GM23338 (cell line): ENCODE measurements at regions not wholly inside any gene's neighbourhood (a gene's known extent, or its start where the extent isn't known, plus 50 kb on each side); places are given as distances from the start of the nearest gene placed in this dataset.

Experiments used
- ATAC-seq: fragments of 200-7000 bp; cut with Tn5 transposase; 3 replicates; pipeline ENCODE4 v1.9.1; 2020
- DNase-seq: peaks from one replicate; pipeline ENCODE4 v3.0.0-alpha.2; 2015; ENCODE audit warnings: low spot score
- H2AFZ ChIP-seq: fragments of 200-600 bp; sonication (generic); 2 replicates; pipeline ENCODE4 v1.8.0; 2016; ENCODE audit warnings: antibody characterized with exemption, mild to moderate bottlenecking, moderate library complexity
- H3F3A ChIP-seq: fragments of 200-600 bp; sonication (generic); replicated peaks from 2 replicates; pipeline ENCODE4 v1.8.0; 2017; ENCODE audit warnings: antibody characterized with exemption, mixed run types, low read depth
- H3K27ac ChIP-seq: fragments of 200-600 bp; sonication (generic); 2 replicates; pipeline ENCODE4 v1.6.1; 2016; ENCODE audit warnings: low read depth
- H3K27me3 ChIP-seq: fragments of 200-600 bp; sonication (generic); 2 replicates; pipeline ENCODE4 v1.8.0; 2016; ENCODE audit warnings: mild to moderate bottlenecking, mixed run types, moderate library complexity; ENCODE audit not compliant: insufficient read depth
- H3K36me3 ChIP-seq: fragments of 200-600 bp; sonication (generic); 2 replicates; pipeline ENCODE4 v1.8.0; 2016; ENCODE audit warnings: mild to moderate bottlenecking; ENCODE audit not compliant: insufficient read depth
- H3K4me1 ChIP-seq: fragments of 200-600 bp; sonication (generic); 2 replicates; pipeline ENCODE4 v1.8.0; 2016; ENCODE audit warnings: mild to moderate bottlenecking, moderate library complexity; ENCODE audit not compliant: insufficient read depth
- H3K4me2 ChIP-seq: fragments of 200-600 bp; sonication (generic); 2 replicates; pipeline ENCODE4 v1.7.1; 2017; ENCODE audit warnings: mixed run types
- H3K4me3 ChIP-seq: fragments of 200-600 bp; sonication (generic); 2 replicates; pipeline ENCODE4 v1.6.1; 2016; ENCODE audit warnings: mixed run types
- H3K79me2 ChIP-seq: fragments of 200-600 bp; sonication (generic); replicated peaks from 2 replicates; pipeline ENCODE4 v1.8.0; 2017; ENCODE audit warnings: mild to moderate bottlenecking; ENCODE audit not compliant: insufficient read depth
- H3K9me2 ChIP-seq: fragments of 200-600 bp; sonication (generic); 2 replicates; pipeline ENCODE4 v1.8.0; 2017; ENCODE audit not compliant: insufficient read depth
- H4K20me1 ChIP-seq: fragments of 200-600 bp; sonication (generic); replicated peaks from 2 replicates; pipeline ENCODE4 v1.8.0; 2017; ENCODE audit warnings: mild to moderate bottlenecking; ENCODE audit not compliant: insufficient read depth
- H3K27ac Mint-ChIP-seq: 2 replicates; pipeline ENCODE4 v1.8.0; 2020; ENCODE audit warnings: inconsistent platforms, mild to moderate bottlenecking, moderate library complexity, mixed read lengths
- H3K27me3 Mint-ChIP-seq: 3 replicates; pipeline ENCODE4 v1.8.0; 2022; ENCODE audit warnings: low read depth, mild to moderate bottlenecking, moderate library complexity, mixed read lengths, inconsistent platforms; ENCODE audit not compliant: insufficient read depth, poor library complexity
- H3K36me3 Mint-ChIP-seq: 3 replicates; pipeline ENCODE4 v1.8.0; 2021; ENCODE audit warnings: low read depth, mild to moderate bottlenecking, inconsistent platforms, moderate library complexity, mixed read lengths
- H3K4me1 Mint-ChIP-seq: 3 replicates; pipeline ENCODE4 v1.8.0; 2020; ENCODE audit warnings: mild to moderate bottlenecking, inconsistent platforms, mixed read lengths
- H3K4me3 Mint-ChIP-seq: 3 replicates; pipeline ENCODE4 v1.8.0; 2021; ENCODE audit warnings: moderate library complexity, mild to moderate bottlenecking, inconsistent platforms, mixed read lengths
- H3K9me3 Mint-ChIP-seq: 3 replicates; pipeline ENCODE4 v1.8.0; 2020; ENCODE audit warnings: moderate library complexity, mild to moderate bottlenecking, inconsistent platforms, mixed read lengths
- CREB1 ChIP-seq: fragments of 250-450 bp; sonication (Bioruptor Pico); IDR thresholded peaks from 2 replicates; pipeline ENCODE4 v1.5.0; 2020; ENCODE audit warnings: low read depth, mild to moderate bottlenecking, moderate library complexity
- EZH2phosphoT487 ChIP-seq: fragments of 200-600 bp; sonication (generic); IDR thresholded peaks from one replicate; pipeline ENCODE4 v1.8.1; 2018; ENCODE audit warnings: antibody characterized with exemption; ENCODE audit not compliant: unreplicated experiment
- JUNB ChIP-seq: IDR thresholded peaks from one replicate; pipeline ENCODE4 v1.6.1; 2016; ENCODE audit warnings: antibody characterized with exemption; ENCODE audit not compliant: unreplicated experiment
- NANOG ChIP-seq: IDR thresholded peaks from 2 replicates; pipeline ENCODE4 v1.6.1; 2016; ENCODE audit warnings: antibody characterized with exemption, borderline replicate concordance
- POLR2AphosphoS5 ChIP-seq: IDR thresholded peaks from 2 replicates; pipeline ENCODE4 v1.6.1; 2016; ENCODE audit warnings: antibody characterized with exemption, low read depth
- STAT1 ChIP-seq: IDR thresholded peaks from one replicate; pipeline ENCODE4 v1.6.1; 2016; ENCODE audit warnings: antibody characterized with exemption; ENCODE audit not compliant: unreplicated experiment
- ZNF331 ChIP-seq: fragments of 250-450 bp; sonication (Bioruptor Pico); IDR thresholded peaks from 2 replicates; pipeline ENCODE4 v1.5.0; 2020; ENCODE audit warnings: low read depth, mild to moderate bottlenecking, moderate library complexity
- TF ChIP-seq, protein P1 (sequence below), 2 experiments: fragments of 200-600 bp in 1 of 2; sonication (generic) in 1 of 2; conservative IDR thresholded peaks; 2 replicates each; pipeline versions ENCODE4 v1.5.1 to v1.6.1; 2016 to 2017; ENCODE audit warnings: antibody characterized with exemption in 2 of 2, low read depth in 2 of 2, mild to moderate bottlenecking in 2 of 2, moderate library complexity in 1 of 2
- TF ChIP-seq, protein P2 (sequence below): IDR thresholded peaks from one replicate; pipeline ENCODE4 v1.6.1; 2018; ENCODE audit warnings: antibody characterized with exemption; ENCODE audit not compliant: unreplicated experiment
- TF ChIP-seq, protein P3 (sequence below): IDR thresholded peaks from 2 replicates; pipeline ENCODE4 v1.6.1; 2016; ENCODE audit warnings: antibody characterized with exemption

DNA sequence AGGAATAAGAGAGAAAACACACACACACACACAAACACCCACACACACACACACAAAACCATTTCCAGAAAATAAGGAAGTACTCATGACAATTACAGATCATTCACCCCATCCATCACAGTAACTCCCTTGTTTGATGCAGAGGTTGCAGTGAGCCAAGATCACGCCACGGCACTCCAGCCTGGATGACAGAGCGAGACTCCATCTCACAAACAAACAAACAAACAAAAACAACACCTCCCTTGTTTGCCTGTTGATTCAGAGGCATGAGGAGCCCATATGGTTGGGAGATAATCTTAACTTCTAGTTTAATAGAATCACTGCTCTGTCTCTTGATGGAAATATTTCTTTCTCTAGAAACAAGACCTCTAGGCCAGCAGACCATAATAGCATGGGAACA, 2043.5 kb upstream of the AGA start:
- no peaks in the 10 kb centered on the region; the same call in 2 of the 3 replicates for H3K4me1 Mint-ChIP-seq
- no peak overlapping the region for H3K4me3 ChIP-seq
- DNase-seq (no peak), ATAC-seq (no peak)
- H3K4me2 ChIP-seq = no peak overlapping the region
- H3K4me1 ChIP-seq = 0 out of 2 replicates have a peak, but pooled peaks cover 3% of the 10 kb centered on the region
- H3K9me3 Mint-ChIP-seq = no peaks in the 10 kb centered on the region
- H3K27me3 ChIP-seq = no peaks in the 10 kb centered on the region
- H3F3A ChIP-seq = no peaks in the 10 kb centered on the region
- H2AFZ ChIP-seq = peak overlapping the region; percentile 43; the same call in 1 of the 2 replicates
- H3K4me3 Mint-ChIP-seq = no peak overlapping the region
- H3K36me3 ChIP-seq = no peaks in the 10 kb centered on the region
- no peak overlapping the region for H3K27ac Mint-ChIP-seq
- no peaks in the 10 kb centered on the region for H4K20me1 ChIP-seq
- H3K27ac ChIP-seq = no peak overlapping the region
- no peaks in the 10 kb centered on the region for H3K36me3 Mint-ChIP-seq
- no peaks in the 10 kb centered on the region for H3K79me2 ChIP-seq
- no peak for TF ChIP-seq NANOG
- no peak for TF ChIP-seq EZH2phosphoT487
- TF ChIP-seq, protein P1, sequence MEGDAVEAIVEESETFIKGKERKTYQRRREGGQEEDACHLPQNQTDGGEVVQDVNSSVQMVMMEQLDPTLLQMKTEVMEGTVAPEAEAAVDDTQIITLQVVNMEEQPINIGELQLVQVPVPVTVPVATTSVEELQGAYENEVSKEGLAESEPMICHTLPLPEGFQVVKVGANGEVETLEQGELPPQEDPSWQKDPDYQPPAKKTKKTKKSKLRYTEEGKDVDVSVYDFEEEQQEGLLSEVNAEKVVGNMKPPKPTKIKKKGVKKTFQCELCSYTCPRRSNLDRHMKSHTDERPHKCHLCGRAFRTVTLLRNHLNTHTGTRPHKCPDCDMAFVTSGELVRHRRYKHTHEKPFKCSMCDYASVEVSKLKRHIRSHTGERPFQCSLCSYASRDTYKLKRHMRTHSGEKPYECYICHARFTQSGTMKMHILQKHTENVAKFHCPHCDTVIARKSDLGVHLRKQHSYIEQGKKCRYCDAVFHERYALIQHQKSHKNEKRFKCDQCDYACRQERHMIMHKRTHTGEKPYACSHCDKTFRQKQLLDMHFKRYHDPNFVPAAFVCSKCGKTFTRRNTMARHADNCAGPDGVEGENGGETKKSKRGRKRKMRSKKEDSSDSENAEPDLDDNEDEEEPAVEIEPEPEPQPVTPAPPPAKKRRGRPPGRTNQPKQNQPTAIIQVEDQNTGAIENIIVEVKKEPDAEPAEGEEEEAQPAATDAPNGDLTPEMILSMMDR (conservative IDR thresholded peaks at IDR 0.05; ENCODE audit: low read depth in 2 of 2) = no peak
- H3K9me2 ChIP-seq = no peaks in the 10 kb centered on the region
- H3K27me3 Mint-ChIP-seq = no peaks in the 10 kb centered on the region

DNA sequence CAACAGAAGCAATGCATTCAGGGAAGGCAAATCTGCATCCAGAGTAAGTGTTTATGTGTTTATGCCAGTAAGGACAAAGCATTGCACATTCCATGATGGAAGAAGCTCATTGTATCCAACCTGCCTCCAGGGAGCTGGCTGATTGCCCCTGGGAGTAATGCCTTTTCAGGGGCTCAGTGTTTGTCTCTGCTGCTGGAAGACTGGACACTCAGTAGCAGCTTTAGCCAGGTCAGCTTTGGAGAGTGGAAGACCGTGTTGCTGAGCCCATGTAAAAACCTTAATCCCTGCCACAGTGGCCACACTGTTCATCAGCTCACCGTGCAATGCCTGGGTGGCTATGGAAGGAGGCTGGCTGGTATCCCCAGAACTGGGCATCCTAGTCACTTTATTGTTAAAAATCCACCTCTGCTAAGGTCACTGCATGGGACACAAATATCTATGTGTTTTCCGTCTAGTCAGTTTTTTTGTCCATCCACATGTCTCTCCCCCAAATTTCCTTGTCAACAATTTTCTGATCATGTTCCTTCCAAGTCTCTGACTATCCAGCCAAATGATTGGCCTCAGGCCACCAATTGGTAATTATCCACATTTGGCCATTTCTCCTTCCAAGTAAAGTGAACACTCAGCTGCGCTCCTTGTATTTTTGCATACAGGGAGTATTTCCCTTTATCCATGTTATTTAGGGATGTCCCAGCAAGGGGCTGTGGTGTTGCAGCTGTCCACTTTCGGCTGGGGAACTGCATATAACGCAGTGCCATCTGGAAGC, 2044.5 kb upstream of the AGA start:
- no peaks in the 10 kb centered on the region for H3F3A ChIP-seq
- 0 out of 2 replicates have a peak, but pooled peaks cover 3% of the 10 kb centered on the region for H3K4me1 ChIP-seq
- Mint-ChIP-seq H3K4me1 (no peaks in the 10 kb centered on the region), H3K27ac (no peak overlapping the region), H3K4me3 (no peak overlapping the region), H3K36me3 (no peaks in the 10 kb centered on the region), H3K27me3 (no peaks in the 10 kb centered on the region), H3K9me3 (no peaks in the 10 kb centered on the region)
- H4K20me1 ChIP-seq = no peaks in the 10 kb centered on the region
- no peak for ATAC-seq
- no peak for DNase-seq
- no peak overlapping the region; the same call in 1 of the 2 replicates for H2AFZ ChIP-seq
- no peaks in the 10 kb centered on the region for H3K79me2 ChIP-seq
- H3K4me2 ChIP-seq = no peak overlapping the region
- no peak overlapping the region for H3K27ac ChIP-seq
- H3K9me2 ChIP-seq = no peaks in the 10 kb centered on the region
- no peak overlapping the region for H3K4me3 ChIP-seq
- H3K36me3 ChIP-seq = no peaks in the 10 kb centered on the region
- no peaks in the 10 kb centered on the region for H3K27me3 ChIP-seq
- TF ChIP-seq, protein P2, sequence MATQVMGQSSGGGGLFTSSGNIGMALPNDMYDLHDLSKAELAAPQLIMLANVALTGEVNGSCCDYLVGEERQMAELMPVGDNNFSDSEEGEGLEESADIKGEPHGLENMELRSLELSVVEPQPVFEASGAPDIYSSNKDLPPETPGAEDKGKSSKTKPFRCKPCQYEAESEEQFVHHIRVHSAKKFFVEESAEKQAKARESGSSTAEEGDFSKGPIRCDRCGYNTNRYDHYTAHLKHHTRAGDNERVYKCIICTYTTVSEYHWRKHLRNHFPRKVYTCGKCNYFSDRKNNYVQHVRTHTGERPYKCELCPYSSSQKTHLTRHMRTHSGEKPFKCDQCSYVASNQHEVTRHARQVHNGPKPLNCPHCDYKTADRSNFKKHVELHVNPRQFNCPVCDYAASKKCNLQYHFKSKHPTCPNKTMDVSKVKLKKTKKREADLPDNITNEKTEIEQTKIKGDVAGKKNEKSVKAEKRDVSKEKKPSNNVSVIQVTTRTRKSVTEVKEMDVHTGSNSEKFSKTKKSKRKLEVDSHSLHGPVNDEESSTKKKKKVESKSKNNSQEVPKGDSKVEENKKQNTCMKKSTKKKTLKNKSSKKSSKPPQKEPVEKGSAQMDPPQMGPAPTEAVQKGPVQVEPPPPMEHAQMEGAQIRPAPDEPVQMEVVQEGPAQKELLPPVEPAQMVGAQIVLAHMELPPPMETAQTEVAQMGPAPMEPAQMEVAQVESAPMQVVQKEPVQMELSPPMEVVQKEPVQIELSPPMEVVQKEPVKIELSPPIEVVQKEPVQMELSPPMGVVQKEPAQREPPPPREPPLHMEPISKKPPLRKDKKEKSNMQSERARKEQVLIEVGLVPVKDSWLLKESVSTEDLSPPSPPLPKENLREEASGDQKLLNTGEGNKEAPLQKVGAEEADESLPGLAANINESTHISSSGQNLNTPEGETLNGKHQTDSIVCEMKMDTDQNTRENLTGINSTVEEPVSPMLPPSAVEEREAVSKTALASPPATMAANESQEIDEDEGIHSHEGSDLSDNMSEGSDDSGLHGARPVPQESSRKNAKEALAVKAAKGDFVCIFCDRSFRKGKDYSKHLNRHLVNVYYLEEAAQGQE = no peak
- TF ChIP-seq ZNF331 (CRISPR knock-in tag) = no peak
- no peak for TF ChIP-seq CREB1
- no peak for TF ChIP-seq JUNB
- no peak for TF ChIP-seq NANOG
- TF ChIP-seq, protein P3, sequence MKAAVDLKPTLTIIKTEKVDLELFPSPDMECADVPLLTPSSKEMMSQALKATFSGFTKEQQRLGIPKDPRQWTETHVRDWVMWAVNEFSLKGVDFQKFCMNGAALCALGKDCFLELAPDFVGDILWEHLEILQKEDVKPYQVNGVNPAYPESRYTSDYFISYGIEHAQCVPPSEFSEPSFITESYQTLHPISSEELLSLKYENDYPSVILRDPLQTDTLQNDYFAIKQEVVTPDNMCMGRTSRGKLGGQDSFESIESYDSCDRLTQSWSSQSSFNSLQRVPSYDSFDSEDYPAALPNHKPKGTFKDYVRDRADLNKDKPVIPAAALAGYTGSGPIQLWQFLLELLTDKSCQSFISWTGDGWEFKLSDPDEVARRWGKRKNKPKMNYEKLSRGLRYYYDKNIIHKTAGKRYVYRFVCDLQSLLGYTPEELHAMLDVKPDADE = no peak
- TF ChIP-seq, protein P1 (conservative IDR thresholded peaks at IDR 0.05; ENCODE audit: low read depth in 2 of 2) = no peak
- no peak for TF ChIP-seq POLR2AphosphoS5
- no peak for TF ChIP-seq EZH2phosphoT487
- TF ChIP-seq STAT1 = no peak
